ENCODE measurements at regions not wholly inside any gene's neighbourhood (a gene's known extent, or its start where the extent isn't known, plus 50 kb on each side); places are given as distances from the start of the nearest gene placed in this dataset.

DNA sequence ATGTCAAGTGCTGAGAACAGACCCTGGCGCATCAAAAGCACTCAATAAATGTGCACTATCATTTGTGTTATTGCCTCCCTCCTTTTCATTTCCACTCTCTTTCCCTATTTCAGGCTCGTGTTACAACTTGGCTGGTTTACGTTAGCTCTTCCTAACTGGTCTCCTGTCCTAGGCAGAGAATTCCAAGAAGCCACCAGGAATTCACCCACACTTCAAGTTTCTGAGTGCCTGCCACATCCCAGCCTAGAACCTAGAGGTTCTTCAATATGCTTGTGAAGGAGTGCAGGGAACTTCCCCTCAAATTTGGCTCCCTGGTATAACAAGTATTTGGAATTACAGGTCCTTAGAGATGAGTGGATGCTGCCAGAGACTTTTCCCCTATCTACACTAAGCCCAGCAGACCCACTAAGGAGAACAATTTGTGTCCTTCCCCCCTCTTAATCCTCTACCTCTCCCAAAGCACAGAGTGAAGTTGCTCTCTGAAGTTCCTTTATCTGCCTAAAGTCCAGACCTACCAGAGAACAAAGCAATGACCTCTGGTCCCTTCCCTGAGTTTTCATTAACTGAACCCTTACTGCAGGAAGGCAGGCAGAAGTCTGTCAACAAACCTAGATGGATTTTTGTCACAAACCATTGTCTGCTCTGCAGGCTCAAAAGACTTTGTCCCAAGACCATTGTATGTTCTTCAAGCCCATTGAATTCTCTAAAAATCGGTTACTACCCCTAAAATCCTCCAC lies 201.6 kb upstream of the JARID2 start:
- H2AK5ac ChIP-seq (ENCODE audit: insufficient read length, low read length) = no peak overlapping the region
- no peak overlapping the region for H3K56ac ChIP-seq (ENCODE audit: insufficient read length, low read depth, low read length)
- H3K4me1 ChIP-seq (ENCODE audit: insufficient read depth, low read length) = peaks cover 5% of the 10 kb centered on the region; the same call in 1 of the 2 replicates
- no peak overlapping the region for H4K5ac ChIP-seq (ENCODE audit: insufficient read length, low read depth, low read length)
- no peak overlapping the region for H2AFZ ChIP-seq (ENCODE audit: low read length)
- H2BK20ac ChIP-seq (ENCODE audit: low read depth, low read length, poor library complexity, severe bottlenecking) = no peak overlapping the region
- no peak for DNase-seq
- H4K8ac ChIP-seq (replicated peaks; ENCODE audit: insufficient read length, low read depth, low read length) = no peak overlapping the region
- no peaks in the 10 kb centered on the region for H3K23me2 ChIP-seq (ENCODE audit: insufficient read length, low read depth, low read length, poor library complexity, severe bottlenecking)
- no CpG with 5 or more reads among the region's 4 CpGs for WGBS (ENCODE audit: extremely low coverage, insufficient read length, low lambda C conversion rate)
- H3K27me3 ChIP-seq (ENCODE audit: insufficient read depth, low read length) = no peaks in the 10 kb centered on the region
- no peak overlapping the region for H2BK12ac ChIP-seq (ENCODE audit: insufficient read length, low read depth, low read length)
- no peak overlapping the region for H3K18ac ChIP-seq (ENCODE audit: insufficient read length, low read depth, low read length)
- no peaks in the 10 kb centered on the region for H3K79me1 ChIP-seq (ENCODE audit: insufficient read depth, low read depth, low read length, poor library complexity, severe bottlenecking)
- H3K4me3 Mint-ChIP-seq = no peak overlapping the region
- H3K36me3 Mint-ChIP-seq (ENCODE audit: insufficient read depth in 1 of 3, low read depth in 3 of 3) = no peaks in the 10 kb centered on the region; a peak in 2 of 7 replicates
- H2BK15ac ChIP-seq (ENCODE audit: low read depth, low read length) = no peak overlapping the region
- no peak overlapping the region for H3T11ph ChIP-seq (ENCODE audit: low read length)
- no peaks in the 10 kb centered on the region for H4K20me1 ChIP-seq (ENCODE audit: control insufficient read depth, insufficient read depth, insufficient read length)
- TF ChIP-seq, protein P1, sequence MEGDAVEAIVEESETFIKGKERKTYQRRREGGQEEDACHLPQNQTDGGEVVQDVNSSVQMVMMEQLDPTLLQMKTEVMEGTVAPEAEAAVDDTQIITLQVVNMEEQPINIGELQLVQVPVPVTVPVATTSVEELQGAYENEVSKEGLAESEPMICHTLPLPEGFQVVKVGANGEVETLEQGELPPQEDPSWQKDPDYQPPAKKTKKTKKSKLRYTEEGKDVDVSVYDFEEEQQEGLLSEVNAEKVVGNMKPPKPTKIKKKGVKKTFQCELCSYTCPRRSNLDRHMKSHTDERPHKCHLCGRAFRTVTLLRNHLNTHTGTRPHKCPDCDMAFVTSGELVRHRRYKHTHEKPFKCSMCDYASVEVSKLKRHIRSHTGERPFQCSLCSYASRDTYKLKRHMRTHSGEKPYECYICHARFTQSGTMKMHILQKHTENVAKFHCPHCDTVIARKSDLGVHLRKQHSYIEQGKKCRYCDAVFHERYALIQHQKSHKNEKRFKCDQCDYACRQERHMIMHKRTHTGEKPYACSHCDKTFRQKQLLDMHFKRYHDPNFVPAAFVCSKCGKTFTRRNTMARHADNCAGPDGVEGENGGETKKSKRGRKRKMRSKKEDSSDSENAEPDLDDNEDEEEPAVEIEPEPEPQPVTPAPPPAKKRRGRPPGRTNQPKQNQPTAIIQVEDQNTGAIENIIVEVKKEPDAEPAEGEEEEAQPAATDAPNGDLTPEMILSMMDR (conservative IDR thresholded peaks at IDR 0.05) = no peak
- H3K9me3 ChIP-seq (ENCODE audit: control insufficient read depth, low read depth, low read length) = no peaks in the 10 kb centered on the region
- no peak overlapping the region for H4K91ac ChIP-seq (ENCODE audit: insufficient read length, low read depth, low read length)
- peak overlapping the region in 1 of 3 experiments; percentile 32; a peak in 3 of 7 replicates for H3K27ac Mint-ChIP-seq
- H3K9me3 Mint-ChIP-seq = no peaks in the 10 kb centered on the region; a peak in 1 of 5 replicates
- H3K27ac ChIP-seq (ENCODE audit: insufficient read length, low read depth, low read length) = no peak overlapping the region
- no peak overlapping the region for H3K9ac ChIP-seq (ENCODE audit: extremely low read depth, insufficient read length, low read length)
- H3K4ac ChIP-seq (ENCODE audit: low read depth, low read length) = no peak overlapping the region
- no peak overlapping the region for H3K14ac ChIP-seq (ENCODE audit: insufficient read depth, low read length)
- H3K4me2 ChIP-seq (ENCODE audit: insufficient read depth, insufficient read length, low read length) = no peak overlapping the region
- H3K79me2 ChIP-seq (ENCODE audit: insufficient read depth, low read length) = no peaks in the 10 kb centered on the region
- H2BK5ac ChIP-seq (ENCODE audit: insufficient read length, low read length) = no peak overlapping the region
- H3K4me1 Mint-ChIP-seq = peaks cover 24 to 26% of the 10 kb centered on the region in 2 experiments
- no peak overlapping the region for H3K23ac ChIP-seq (ENCODE audit: insufficient read length, low read depth, low read length)
- no peak overlapping the region for H2BK120ac ChIP-seq (ENCODE audit: low read depth, low read length, poor library complexity, severe bottlenecking)
- H3K27me3 Mint-ChIP-seq (ENCODE audit: low read depth) = no peaks in the 10 kb centered on the region
